K562 (cell line): ENCODE measurements at regions not wholly inside any gene's neighbourhood (a gene's known extent, or its start where the extent isn't known, plus 50 kb on each side); places are given as distances from the start of the nearest gene placed in this dataset.

Experiments
- HLTF ChIP-seq: fragments of 450-650 bp; IDR thresholded peaks from 2 replicates; pipeline ENCODE4 v1.6.1; 2016
- KDM2B ChIP-seq: fragments of 250-450 bp; sonication (Bioruptor Pico); IDR thresholded peaks from 2 replicates; pipeline ENCODE4 v1.8.0; 2021; ENCODE audit warnings: mild to moderate bottlenecking, moderate library complexity
- MXI1 ChIP-seq: IDR thresholded peaks from 2 replicates; pipeline ENCODE4 v1.6.1; 2011; ENCODE audit warnings: low read depth, mild to moderate bottlenecking, improper control_type of control experiment, low read length
- SIN3A ChIP-seq, 2 experiments: fragments of 150-350 bp in 1 of 2; IDR thresholded peaks; 2 replicates each; pipeline ENCODE4 v1.6.1; 2011 to 2016; ENCODE audit warnings: borderline replicate concordance in 2 of 2, low read depth in 2 of 2, low read length in 2 of 2, mild to moderate bottlenecking in 2 of 2, moderate library complexity in 2 of 2; ENCODE audit not compliant: control insufficient read depth in 1 of 2
- ZBTB5 ChIP-seq: fragments of 450-650 bp; IDR thresholded peaks from 2 replicates; pipeline ENCODE4 v1.6.1; 2017; ENCODE audit warnings: antibody characterized with exemption
- ZFP36 ChIP-seq: fragments of 150-350 bp; IDR thresholded peaks from 2 replicates; pipeline ENCODE4 v1.6.1; 2018; ENCODE audit warnings: low read length, low read depth; ENCODE audit not compliant: partially characterized antibody
- ZNF274 ChIP-seq: IDR thresholded peaks from 2 replicates; pipeline ENCODE4 v1.6.1; 2011; ENCODE audit warnings: low read depth, mild to moderate bottlenecking, low read length, moderate library complexity, borderline replicate concordance
- ZNF511 ChIP-seq: sonication (generic); formaldehyde crosslinking; IDR thresholded peaks from 2 replicates; pipeline ENCODE4 v1.8.0; 2022; ENCODE audit warnings: mild to moderate bottlenecking, missing genetic modification reagents
- TF ChIP-seq, protein P1 (sequence below): sonication (generic); formaldehyde crosslinking; IDR thresholded peaks from 2 replicates; pipeline ENCODE4 v1.8.0; 2023; ENCODE audit warnings: missing genetic modification reagents, mild to moderate bottlenecking, borderline replicate concordance
- TF ChIP-seq, protein P2 (sequence below): fragments of 450-650 bp; conservative IDR thresholded peaks from 2 replicates; pipeline ENCODE4 v1.6.1; 2016; ENCODE audit warnings: missing genetic modification characterization, low read depth, mild to moderate bottlenecking, control low read depth, missing compliant biosample characterization

DNA sequence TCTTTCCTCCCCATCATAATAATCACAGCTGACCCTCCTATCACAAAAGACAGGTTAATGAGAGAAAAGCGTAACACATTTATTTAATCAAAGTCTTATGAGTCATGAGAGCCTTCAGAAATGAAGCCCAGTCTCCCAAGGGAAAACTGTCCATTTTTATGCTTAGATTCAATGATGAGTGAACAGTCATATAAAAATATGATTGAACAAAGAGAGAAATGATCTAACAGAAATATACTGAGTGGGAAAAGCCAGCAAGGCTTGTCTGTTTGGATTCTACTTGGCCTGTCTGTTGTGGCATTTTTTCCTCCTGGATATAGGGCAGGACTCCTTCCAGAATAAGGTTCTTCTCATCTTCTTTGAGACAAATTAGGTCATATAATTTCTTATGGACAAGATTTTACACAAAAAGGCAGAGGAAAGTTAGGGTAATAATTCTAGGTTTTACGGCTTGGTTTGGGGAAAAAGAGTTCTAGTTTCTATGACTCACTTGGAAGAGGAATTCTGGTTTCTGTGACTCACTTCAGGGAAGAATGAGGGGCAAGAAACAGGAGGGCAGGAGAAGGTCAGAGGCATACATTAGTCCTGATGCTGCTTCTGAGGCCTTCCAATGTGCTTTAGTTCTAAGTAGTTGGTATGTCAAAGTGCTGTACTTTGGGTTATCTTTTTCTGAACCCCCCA, 534.2 kb downstream of the ZIC1 start (continued):
- TF ChIP-seq, protein P1, sequence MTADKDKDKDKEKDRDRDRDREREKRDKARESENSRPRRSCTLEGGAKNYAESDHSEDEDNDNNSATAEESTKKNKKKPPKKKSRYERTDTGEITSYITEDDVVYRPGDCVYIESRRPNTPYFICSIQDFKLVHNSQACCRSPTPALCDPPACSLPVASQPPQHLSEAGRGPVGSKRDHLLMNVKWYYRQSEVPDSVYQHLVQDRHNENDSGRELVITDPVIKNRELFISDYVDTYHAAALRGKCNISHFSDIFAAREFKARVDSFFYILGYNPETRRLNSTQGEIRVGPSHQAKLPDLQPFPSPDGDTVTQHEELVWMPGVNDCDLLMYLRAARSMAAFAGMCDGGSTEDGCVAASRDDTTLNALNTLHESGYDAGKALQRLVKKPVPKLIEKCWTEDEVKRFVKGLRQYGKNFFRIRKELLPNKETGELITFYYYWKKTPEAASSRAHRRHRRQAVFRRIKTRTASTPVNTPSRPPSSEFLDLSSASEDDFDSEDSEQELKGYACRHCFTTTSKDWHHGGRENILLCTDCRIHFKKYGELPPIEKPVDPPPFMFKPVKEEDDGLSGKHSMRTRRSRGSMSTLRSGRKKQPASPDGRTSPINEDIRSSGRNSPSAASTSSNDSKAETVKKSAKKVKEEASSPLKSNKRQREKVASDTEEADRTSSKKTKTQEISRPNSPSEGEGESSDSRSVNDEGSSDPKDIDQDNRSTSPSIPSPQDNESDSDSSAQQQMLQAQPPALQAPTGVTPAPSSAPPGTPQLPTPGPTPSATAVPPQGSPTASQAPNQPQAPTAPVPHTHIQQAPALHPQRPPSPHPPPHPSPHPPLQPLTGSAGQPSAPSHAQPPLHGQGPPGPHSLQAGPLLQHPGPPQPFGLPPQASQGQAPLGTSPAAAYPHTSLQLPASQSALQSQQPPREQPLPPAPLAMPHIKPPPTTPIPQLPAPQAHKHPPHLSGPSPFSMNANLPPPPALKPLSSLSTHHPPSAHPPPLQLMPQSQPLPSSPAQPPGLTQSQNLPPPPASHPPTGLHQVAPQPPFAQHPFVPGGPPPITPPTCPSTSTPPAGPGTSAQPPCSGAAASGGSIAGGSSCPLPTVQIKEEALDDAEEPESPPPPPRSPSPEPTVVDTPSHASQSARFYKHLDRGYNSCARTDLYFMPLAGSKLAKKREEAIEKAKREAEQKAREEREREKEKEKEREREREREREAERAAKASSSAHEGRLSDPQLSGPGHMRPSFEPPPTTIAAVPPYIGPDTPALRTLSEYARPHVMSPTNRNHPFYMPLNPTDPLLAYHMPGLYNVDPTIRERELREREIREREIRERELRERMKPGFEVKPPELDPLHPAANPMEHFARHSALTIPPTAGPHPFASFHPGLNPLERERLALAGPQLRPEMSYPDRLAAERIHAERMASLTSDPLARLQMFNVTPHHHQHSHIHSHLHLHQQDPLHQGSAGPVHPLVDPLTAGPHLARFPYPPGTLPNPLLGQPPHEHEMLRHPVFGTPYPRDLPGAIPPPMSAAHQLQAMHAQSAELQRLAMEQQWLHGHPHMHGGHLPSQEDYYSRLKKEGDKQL (CRISPR knock-in tag), result no peak
- TF ChIP-seq ZFP36, result no peak
- TF ChIP-seq ZNF511, result no peak
- no peak for TF ChIP-seq ZNF274
- no peak for TF ChIP-seq ZBTB5
- no peak for TF ChIP-seq KDM2B (CRISPR knock-in tag)
- no peak for TF ChIP-seq MXI1
- TF ChIP-seq, protein P2, sequence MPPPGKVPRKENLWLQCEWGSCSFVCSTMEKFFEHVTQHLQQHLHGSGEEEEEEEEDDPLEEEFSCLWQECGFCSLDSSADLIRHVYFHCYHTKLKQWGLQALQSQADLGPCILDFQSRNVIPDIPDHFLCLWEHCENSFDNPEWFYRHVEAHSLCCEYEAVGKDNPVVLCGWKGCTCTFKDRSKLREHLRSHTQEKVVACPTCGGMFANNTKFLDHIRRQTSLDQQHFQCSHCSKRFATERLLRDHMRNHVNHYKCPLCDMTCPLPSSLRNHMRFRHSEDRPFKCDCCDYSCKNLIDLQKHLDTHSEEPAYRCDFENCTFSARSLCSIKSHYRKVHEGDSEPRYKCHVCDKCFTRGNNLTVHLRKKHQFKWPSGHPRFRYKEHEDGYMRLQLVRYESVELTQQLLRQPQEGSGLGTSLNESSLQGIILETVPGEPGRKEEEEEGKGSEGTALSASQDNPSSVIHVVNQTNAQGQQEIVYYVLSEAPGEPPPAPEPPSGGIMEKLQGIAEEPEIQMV, result no peak
- no peak for TF ChIP-seq SIN3A (IDR thresholded peaks at IDR 0.05; ENCODE audit: borderline replicate concordance in 2 of 2, control insufficient read depth in 1 of 2, low read depth in 2 of 2, low read length in 2 of 2)
- no peak for TF ChIP-seq HLTF
